ENCODE measurements at regions not wholly inside any gene's neighbourhood (a gene's known extent, or its start where the extent isn't known, plus 50 kb on each side); places are given as distances from the start of the nearest gene placed in this dataset.

DNA sequence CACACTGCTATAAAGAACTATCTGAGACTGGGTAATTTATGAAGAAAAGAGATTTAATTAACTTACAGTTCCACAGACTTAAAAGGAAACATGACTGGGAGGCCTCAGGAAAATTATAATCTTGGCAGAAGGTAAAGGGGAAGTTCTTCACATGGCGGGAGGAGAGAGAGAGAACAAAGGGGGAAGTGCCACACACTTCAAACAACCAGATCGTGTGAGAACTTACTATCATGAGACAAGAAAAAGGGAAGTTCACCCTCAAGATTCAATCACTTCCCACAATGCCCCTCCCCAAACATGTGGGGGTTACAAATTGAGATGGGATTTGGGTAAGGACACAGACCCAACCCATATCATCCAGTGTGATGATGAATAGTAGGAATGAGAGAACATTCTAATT, 366.5 kb downstream of the LRFN5 start:
- WGBS: no CpG with 5 or more reads among the region's 2 CpGs
- Histone ChIP-seq H3K79me1 (replicated peaks; ENCODE audit: low read length, poor library complexity, severe bottlenecking) (no peaks in the 10 kb centered on the region), H3K4me3 (ENCODE audit: insufficient read depth in 1 of 2, low read depth in 1 of 2, low read length in 2 of 2) (no peak overlapping the region), H3K4ac (ENCODE audit: low read depth in 1 of 2, low read length in 2 of 2) (no peak overlapping the region), H3K23ac (ENCODE audit: low read length in 2 of 2) (no peak overlapping the region), H2BK15ac (ENCODE audit: low read depth, poor library complexity, severe bottlenecking) (no peak overlapping the region), H3K4me2 (ENCODE audit: low read length, poor library complexity, severe bottlenecking) (no peak overlapping the region), H2BK5ac (ENCODE audit: low read depth, low read length, poor library complexity, severe bottlenecking) (no peak overlapping the region), H3K18ac (ENCODE audit: low read depth in 1 of 2, low read length in 2 of 2) (no peak overlapping the region), H3K9ac (ENCODE audit: low read length) (no peak overlapping the region), H3K27me3 (ENCODE audit: control insufficient read depth in 1 of 2, insufficient read depth in 1 of 2, low read length in 2 of 2) (no peaks in the 10 kb centered on the region), H3K36me3 (ENCODE audit: control insufficient read depth in 1 of 2, insufficient read depth in 2 of 2, low read depth in 1 of 2, low read length in 2 of 2) (no peaks in the 10 kb centered on the region), H2BK12ac (ENCODE audit: low read length in 2 of 2) (no peak overlapping the region), H3K9me3 (ENCODE audit: control insufficient read depth, low read length) (no peaks in the 10 kb centered on the region), H4K8ac (ENCODE audit: low read length) (no peak overlapping the region), H2AFZ (ENCODE audit: low read depth, low read length) (no peak overlapping the region), H2AK5ac (ENCODE audit: low read length, severe bottlenecking) (no peak overlapping the region), H3K27ac (ENCODE audit: low read length, poor library complexity, severe bottlenecking) (no peak overlapping the region), H4K91ac (ENCODE audit: low read length) (no peak overlapping the region), H3K14ac (ENCODE audit: low read length in 2 of 2) (no peak overlapping the region), H2BK120ac (ENCODE audit: low read depth, low read length) (no peak overlapping the region), H3K4me1 (ENCODE audit: control insufficient read depth, insufficient read depth, low read depth, low read length) (no peaks in the 10 kb centered on the region)
- no peak for DNase-seq

DNA sequence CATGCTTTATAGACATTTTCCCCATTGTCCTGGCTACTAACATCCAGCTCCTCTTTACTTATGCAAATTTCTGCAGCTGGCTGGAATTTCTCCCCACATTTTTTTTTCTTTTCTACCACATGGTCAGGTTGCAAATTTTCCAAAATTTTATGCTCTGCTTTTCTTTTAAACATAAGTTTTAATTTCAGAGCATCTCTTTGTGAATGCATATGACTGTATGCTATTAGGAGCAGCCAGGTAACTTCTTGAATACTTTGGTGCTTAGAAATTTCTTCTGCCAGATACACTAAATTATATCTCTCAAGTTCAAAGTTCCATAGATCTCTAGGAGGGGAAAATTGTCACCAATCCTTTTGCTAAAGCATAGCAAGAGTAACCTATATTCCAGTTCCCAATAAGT, 365.9 kb downstream of the LRFN5 start:
- H3K18ac ChIP-seq (ENCODE audit: low read depth in 1 of 2, low read length in 2 of 2): no peak overlapping the region
- H3K4me2 ChIP-seq (ENCODE audit: low read length, poor library complexity, severe bottlenecking): no peak overlapping the region
- no peaks in the 10 kb centered on the region for H3K9me3 ChIP-seq (ENCODE audit: control insufficient read depth, low read length)
- H4K8ac ChIP-seq (ENCODE audit: low read length): no peak overlapping the region
- no peak overlapping the region for H3K27ac ChIP-seq (ENCODE audit: low read length, poor library complexity, severe bottlenecking)
- H3K4me3 ChIP-seq (ENCODE audit: insufficient read depth in 1 of 2, low read depth in 1 of 2, low read length in 2 of 2): no peak overlapping the region
- no peak overlapping the region for H2AK5ac ChIP-seq (ENCODE audit: low read length, severe bottlenecking)
- DNase-seq: no peak
- H2BK5ac ChIP-seq (ENCODE audit: low read depth, low read length, poor library complexity, severe bottlenecking): no peak overlapping the region
- no peak overlapping the region for H2BK120ac ChIP-seq (ENCODE audit: low read depth, low read length)
- H3K9ac ChIP-seq (ENCODE audit: low read length): no peak overlapping the region
- no peak overlapping the region for H2BK12ac ChIP-seq (ENCODE audit: low read length in 2 of 2)
- H3K23ac ChIP-seq (ENCODE audit: low read length in 2 of 2): no peak overlapping the region
- H3K4ac ChIP-seq (ENCODE audit: low read depth in 1 of 2, low read length in 2 of 2): no peak overlapping the region
- no peaks in the 10 kb centered on the region for H3K4me1 ChIP-seq (ENCODE audit: control insufficient read depth, insufficient read depth, low read depth, low read length)
- no peak overlapping the region for H4K91ac ChIP-seq (ENCODE audit: low read length)
- no peak overlapping the region for H3K14ac ChIP-seq (ENCODE audit: low read length in 2 of 2)
- H3K79me1 ChIP-seq (replicated peaks; ENCODE audit: low read length, poor library complexity, severe bottlenecking): no peaks in the 10 kb centered on the region
- no peak overlapping the region for H2AFZ ChIP-seq (ENCODE audit: low read depth, low read length)
- no peak overlapping the region for H2BK15ac ChIP-seq (ENCODE audit: low read depth, poor library complexity, severe bottlenecking)
- H3K36me3 ChIP-seq (ENCODE audit: control insufficient read depth in 1 of 2, insufficient read depth in 2 of 2, low read depth in 1 of 2, low read length in 2 of 2): no peaks in the 10 kb centered on the region
- no peaks in the 10 kb centered on the region for H3K27me3 ChIP-seq (ENCODE audit: control insufficient read depth in 1 of 2, insufficient read depth in 1 of 2, low read length in 2 of 2)

DNA sequence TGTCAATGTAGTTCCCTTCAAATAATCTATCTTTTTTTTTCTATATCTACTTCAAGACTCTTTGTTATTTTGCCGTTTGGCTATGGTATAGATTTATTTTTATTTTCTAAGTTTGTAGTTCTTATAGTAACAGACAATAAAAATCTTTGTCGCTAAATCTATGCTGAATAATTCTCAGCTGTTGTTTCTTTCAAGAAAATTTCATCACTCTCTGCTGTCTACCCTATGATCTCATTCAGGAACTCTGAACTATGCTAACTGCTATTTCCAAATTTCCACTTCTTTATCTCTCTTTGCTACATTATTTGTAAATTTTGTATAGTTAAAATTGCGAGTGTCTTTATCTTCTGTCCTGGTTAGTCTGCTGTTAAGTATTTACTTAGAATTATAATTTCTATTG, 353.6 kb downstream of the LRFN5 start:
- Histone ChIP-seq H2AK5ac (ENCODE audit: low read length, severe bottlenecking) (no peak overlapping the region), H3K9ac (ENCODE audit: low read length) (peak overlapping the region; percentile 62), H2AFZ (ENCODE audit: low read depth, low read length) (no peak overlapping the region), H3K27me3 (ENCODE audit: control insufficient read depth in 1 of 2, insufficient read depth in 1 of 2, low read length in 2 of 2) (no peaks in the 10 kb centered on the region), H3K23ac (ENCODE audit: low read length in 2 of 2) (no peak overlapping the region), H3K14ac (ENCODE audit: low read length in 2 of 2) (no peak overlapping the region), H4K91ac (ENCODE audit: low read length) (no peak overlapping the region), H2BK5ac (ENCODE audit: low read depth, low read length, poor library complexity, severe bottlenecking) (no peak overlapping the region), H2BK120ac (ENCODE audit: low read depth, low read length) (no peak overlapping the region), H3K4ac (ENCODE audit: low read depth in 1 of 2, low read length in 2 of 2) (no peak overlapping the region), H3K9me3 (ENCODE audit: control insufficient read depth, low read length) (peaks cover 3% of the 10 kb centered on the region), H3K36me3 (ENCODE audit: control insufficient read depth in 1 of 2, insufficient read depth in 2 of 2, low read depth in 1 of 2, low read length in 2 of 2) (no peaks in the 10 kb centered on the region), H3K79me1 (replicated peaks; ENCODE audit: low read length, poor library complexity, severe bottlenecking) (no peaks in the 10 kb centered on the region), H3K4me2 (ENCODE audit: low read length, poor library complexity, severe bottlenecking) (no peak overlapping the region), H2BK15ac (ENCODE audit: low read depth, poor library complexity, severe bottlenecking) (no peak overlapping the region), H3K4me3 (ENCODE audit: insufficient read depth in 1 of 2, low read depth in 1 of 2, low read length in 2 of 2) (no peak overlapping the region), H4K8ac (ENCODE audit: low read length) (no peak overlapping the region), H3K4me1 (ENCODE audit: control insufficient read depth, insufficient read depth, low read depth, low read length) (no peaks in the 10 kb centered on the region), H3K27ac (ENCODE audit: low read length, poor library complexity, severe bottlenecking) (no peak overlapping the region), H2BK12ac (ENCODE audit: low read length in 2 of 2) (no peak overlapping the region), H3K18ac (ENCODE audit: low read depth in 1 of 2, low read length in 2 of 2) (no peak overlapping the region)
- 100% methylated on average over 1 of the region's 3 CpGs for WGBS
- DNase-seq: peak; percentile 3

DNA sequence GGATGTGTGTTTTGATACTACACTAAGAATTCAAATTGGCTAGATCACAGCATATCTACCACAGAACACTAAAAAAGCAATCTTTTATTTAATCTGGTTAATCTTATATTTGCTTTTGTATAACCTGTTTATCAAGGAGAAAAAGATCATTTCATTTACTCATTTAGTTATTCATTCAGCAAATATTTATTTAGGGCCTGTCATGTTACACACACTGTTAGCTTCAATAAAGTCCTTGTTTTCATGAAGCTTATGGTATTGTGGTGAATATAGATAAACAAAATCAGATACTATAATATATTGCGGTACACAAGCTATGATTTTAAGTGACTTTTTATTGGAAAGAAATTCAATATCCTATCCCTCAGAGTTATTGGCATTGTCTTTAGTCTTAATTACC, 350.8 kb downstream of the LRFN5 start:
- no peak overlapping the region for H3K9ac ChIP-seq (ENCODE audit: low read length)
- DNase-seq: no peak
- no peak overlapping the region for H2AFZ ChIP-seq (ENCODE audit: low read depth, low read length)
- no peaks in the 10 kb centered on the region for H3K36me3 ChIP-seq (ENCODE audit: control insufficient read depth in 1 of 2, insufficient read depth in 2 of 2, low read depth in 1 of 2, low read length in 2 of 2)
- H2AK5ac ChIP-seq (ENCODE audit: low read length, severe bottlenecking): no peak overlapping the region
- no peak overlapping the region for H2BK12ac ChIP-seq (ENCODE audit: low read length in 2 of 2)
- H3K4ac ChIP-seq (ENCODE audit: low read depth in 1 of 2, low read length in 2 of 2): no peak overlapping the region
- H3K4me1 ChIP-seq (ENCODE audit: control insufficient read depth, insufficient read depth, low read depth, low read length): no peaks in the 10 kb centered on the region
- no peak overlapping the region for H3K18ac ChIP-seq (ENCODE audit: low read depth in 1 of 2, low read length in 2 of 2)
- no peaks in the 10 kb centered on the region for H3K79me1 ChIP-seq (replicated peaks; ENCODE audit: low read length, poor library complexity, severe bottlenecking)
- no peak overlapping the region for H4K8ac ChIP-seq (ENCODE audit: low read length)
- WGBS: no CpG with 5 or more reads among the region's 1 CpG
- H4K91ac ChIP-seq (ENCODE audit: low read length): no peak overlapping the region
- H2BK15ac ChIP-seq (ENCODE audit: low read depth, poor library complexity, severe bottlenecking): no peak overlapping the region
- H3K27ac ChIP-seq (ENCODE audit: low read length, poor library complexity, severe bottlenecking): no peak overlapping the region
- no peak overlapping the region for H3K4me2 ChIP-seq (ENCODE audit: low read length, poor library complexity, severe bottlenecking)
- no peaks in the 10 kb centered on the region for H3K9me3 ChIP-seq (ENCODE audit: control insufficient read depth, low read length)
- H2BK120ac ChIP-seq (ENCODE audit: low read depth, low read length): no peak overlapping the region
- H3K27me3 ChIP-seq (ENCODE audit: control insufficient read depth in 1 of 2, insufficient read depth in 1 of 2, low read length in 2 of 2): no peaks in the 10 kb centered on the region
- H3K14ac ChIP-seq (ENCODE audit: low read length in 2 of 2): no peak overlapping the region
- H3K23ac ChIP-seq (ENCODE audit: low read length in 2 of 2): no peak overlapping the region
- H3K4me3 ChIP-seq (ENCODE audit: insufficient read depth in 1 of 2, low read depth in 1 of 2, low read length in 2 of 2): no peak overlapping the region
- no peak overlapping the region for H2BK5ac ChIP-seq (ENCODE audit: low read depth, low read length, poor library complexity, severe bottlenecking)

Data from mesenchymal stem cell (in vitro differentiated cells and primary cell).